ENCODE measurements at regions not wholly inside any gene's neighbourhood (a gene's known extent, or its start where the extent isn't known, plus 50 kb on each side); places are given as distances from the start of the nearest gene placed in this dataset.

DNA sequence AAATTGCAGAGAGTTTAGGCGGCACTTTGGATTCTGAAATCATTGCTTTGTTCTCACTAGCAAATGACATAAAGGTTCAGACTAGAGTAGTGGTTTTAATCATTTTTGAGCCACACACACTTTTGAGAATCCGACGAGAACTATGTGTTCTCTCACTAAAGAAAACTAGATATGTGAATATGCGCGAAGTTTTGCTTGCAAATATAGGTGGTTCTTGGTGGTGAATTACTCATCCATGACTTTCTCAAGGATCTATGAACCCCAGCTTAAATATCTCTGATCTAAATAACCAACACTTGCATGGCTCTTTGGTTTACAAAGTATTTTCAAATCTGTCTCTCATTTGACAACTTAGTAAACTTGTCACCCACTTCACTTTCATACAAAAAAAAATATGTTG, 54.8 kb downstream of the NOG start:
- no peak for FAIRE-seq

DNA sequence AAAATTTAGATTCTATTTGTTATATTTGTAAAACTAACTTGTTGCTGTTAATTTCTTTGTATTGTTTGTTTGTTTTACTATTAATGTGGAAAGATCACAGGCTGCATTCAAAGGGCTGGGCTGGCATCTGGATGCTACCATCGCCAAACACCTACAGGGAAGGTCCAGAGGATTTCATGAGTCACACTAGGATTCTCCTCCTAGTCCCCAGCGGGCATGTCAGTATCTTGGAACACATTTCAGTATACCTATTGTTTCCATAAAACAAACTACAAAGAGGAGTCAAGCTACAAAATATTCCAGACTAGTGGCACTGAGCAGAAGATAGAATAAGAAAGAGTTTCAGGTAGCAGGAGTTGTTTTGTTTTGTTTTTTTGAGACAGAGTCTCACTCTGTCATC, 55.3 kb downstream of the NOG start:
- FAIRE-seq, result no peak

DNA sequence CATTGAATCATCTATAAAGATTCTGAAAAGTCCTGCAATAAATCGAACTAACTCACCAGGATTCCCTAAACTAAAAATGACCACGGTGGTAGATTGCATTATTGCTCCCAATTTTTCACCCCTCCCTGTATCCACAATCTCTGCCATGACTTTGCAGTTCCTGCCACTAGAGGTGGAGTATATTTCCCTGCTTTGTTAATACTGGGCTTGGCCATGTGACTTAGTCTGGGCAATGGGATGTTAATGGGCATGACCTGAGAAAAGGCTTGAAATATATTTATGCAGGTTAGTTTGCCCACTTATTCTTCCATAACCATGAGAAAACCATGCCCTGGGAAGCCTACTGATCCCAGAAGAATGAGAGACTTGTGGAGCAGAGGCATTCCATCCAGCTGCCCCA, 59.1 kb downstream of the NOG start:
- FAIRE-seq, result no peak

DNA sequence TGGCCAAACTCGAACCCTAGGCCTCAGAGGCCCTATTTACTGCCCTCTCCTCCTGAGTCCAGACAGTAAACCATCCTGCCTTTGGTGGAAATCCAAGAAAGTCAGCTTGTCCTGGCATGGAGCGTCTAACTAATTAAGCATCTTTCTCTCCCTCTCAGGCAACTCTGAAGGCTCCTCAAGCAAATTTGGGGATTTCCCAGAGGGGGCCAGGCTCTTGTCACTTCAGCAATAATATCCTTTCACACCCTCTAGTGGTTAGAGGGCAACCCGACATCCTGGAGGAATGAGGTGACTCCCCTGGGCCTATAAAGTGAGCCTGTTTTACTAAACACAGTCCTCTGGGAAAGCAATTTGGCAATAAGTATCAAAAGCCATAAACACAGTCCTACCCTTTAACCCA, 60.4 kb downstream of the NOG start:
- no peak for FAIRE-seq

DNA sequence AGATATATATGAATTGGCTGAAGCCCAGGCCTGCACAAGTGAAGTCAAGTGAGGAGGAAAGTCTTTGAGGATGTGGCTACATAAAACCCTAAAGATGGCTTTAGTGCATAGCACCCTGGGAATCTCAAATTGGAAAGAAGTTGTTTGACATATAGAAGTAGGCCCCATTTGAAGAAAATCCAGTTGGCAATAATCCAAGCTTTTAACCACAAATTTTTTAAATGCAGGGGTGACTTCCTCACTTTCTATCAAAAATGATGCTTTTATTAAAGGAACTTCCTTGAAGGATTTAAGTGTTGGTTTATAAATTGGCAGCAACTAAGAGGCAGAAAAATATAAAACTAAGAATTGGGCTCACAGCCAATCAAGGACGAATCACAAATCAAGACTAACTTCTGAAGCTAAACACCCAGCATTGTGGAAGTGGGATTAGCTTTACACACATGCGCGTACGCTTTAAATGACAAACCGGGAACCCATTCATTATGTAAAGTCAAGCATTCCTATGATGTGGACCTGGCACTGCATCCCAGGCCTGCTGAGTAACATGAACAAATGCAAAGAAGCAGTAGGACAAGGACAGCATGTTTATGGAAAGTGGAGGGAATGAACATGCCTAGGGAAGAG, 63.3 kb downstream of the NOG start:
- no peak for FAIRE-seq

DNA sequence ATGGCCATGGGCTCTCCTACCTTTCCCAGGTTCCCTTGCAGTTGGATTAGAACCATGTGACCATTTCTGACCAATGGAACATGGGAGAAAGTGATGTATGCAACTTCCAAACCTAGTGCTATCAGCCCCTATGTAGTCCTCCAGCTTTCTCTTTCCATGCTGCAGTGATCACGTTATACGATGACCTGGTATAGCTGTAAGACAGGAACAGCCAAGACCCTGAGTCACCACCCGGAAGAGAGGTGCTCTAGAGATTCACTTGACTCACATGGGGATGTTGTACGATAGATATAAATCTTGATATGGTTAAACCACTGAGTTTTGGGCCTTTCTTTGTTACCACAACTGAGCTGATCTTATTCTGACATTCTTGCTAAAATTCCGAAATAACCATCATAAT, 65.1 kb downstream of the NOG start:
- FAIRE-seq, result no peak

DNA sequence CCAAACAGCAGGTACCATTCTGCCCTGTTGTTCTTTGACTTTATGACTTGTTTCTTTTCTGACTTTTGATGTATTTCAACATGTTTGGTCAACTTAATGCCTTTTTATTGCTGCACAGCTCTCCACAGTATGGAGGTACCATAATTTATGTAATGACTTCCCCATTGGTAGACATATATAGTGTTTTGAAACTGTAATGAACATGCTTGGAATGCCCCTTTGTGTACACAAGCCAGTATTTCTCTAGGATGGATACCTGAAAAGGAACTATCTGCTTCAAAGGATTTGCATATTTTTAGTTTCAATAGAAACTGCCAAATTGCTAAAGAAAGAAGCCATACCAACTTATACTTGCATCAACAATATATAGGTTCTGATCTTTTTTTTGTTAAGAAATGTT, 66.1 kb downstream of the NOG start:
- FAIRE-seq, result no peak

DNA sequence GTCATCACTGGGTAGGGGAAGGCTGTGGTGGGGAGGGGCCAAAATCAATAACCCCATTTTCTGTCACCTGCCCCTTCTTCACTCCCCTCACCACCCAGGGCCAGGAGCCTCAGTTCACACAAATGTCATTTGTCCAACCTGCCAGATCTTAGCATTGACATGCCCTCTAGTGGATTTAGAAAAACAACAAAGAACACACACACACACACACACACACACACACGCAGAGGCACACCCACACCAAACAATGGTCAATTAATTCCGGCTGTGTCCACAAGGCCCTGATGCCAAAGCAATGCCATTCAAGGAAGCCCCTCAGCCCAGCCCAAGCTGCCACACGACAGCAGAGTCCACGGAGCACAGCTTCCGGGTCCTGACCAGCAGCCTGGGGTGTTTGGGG, 68.4 kb downstream of the NOG start:
- FAIRE-seq, result no peak

DNA sequence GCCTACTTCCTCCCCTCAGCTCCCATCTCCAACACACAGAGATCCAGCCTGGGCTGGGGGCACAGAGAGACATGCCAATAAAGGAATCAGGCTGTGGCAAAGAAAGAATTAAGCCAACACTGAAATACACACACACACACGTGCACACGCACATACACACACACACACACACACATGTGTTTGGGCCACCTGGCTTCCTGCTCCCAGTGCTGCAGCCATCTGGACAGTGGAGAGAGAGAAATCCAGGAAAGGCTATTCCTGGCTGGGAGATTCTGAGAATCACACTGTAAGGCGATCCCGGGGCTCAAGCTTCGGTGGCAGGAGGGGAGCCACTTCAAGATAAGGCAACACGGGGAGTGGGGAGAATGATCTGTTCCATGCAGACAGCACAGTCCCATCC, 72.4 kb downstream of the NOG start:
- FAIRE-seq, result no peak

DNA sequence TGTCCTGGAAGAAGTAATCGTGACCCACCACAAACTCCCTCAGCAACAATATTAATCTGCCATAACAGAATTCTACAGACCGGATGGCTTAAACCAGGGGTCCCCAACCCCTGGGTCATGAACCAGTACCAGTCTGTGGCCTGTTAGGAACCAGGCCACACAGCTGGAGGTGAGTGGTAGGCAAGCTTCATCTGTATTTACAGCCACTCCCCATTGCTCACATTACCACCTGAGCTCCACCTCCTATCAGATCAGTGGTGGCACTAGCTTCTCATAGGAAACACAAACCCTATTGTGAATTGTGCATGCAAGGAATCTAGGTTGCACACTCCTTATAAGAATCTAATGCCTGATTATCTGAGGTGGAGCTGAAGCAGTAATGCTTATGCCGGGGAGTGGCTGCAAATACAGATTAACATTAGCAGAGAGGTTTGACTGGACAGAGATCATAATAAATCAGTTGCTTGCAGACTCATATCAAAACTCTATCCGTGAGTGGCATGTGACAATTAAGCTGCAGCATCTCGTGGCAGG, 74.5 kb downstream of the NOG start:
- no peak for FAIRE-seq

DNA sequence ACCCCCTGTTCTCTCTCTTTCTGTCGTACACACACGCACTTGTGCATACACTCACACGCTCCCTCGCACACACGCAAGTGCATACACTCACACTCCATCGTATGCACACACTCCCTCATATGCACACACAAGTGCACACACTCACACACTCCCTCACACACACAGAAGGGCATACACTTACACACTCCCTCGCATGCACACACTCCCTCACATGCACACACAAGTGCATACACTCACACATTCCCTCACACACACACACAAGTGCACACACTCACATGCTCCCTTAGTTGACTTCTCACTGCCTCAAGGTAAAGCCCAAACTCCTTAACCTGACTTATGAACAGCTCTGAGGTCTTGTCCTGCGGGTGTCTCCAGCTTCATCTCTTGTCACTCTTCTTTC, 78.7 kb downstream of the NOG start:
- no peak for FAIRE-seq

DNA sequence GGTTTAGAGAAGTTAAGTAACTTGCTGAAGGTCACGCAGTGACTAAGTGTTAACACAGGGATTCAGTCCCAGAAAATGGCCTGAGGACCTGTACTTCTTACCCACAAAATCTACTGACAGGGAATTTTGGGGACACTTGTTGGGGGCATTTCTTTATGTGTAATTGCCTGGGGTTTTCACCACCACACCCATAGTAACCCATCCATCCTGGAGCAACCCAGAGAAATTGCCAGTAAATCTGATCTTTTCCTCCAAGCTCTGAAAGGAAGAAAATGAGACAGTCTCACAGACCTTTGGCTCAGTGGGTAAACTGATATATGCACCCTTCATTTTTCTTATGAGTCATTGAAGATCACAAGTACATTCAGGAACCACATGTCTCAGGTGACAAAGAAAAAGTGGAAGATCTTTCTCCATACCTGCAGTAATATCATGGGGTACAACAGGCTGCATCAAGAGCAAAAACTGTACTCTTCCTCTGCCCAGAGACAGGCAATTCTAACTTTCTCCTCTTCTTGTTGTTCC, 81.0 kb downstream of the NOG start:
- FAIRE-seq, result no peak

DNA sequence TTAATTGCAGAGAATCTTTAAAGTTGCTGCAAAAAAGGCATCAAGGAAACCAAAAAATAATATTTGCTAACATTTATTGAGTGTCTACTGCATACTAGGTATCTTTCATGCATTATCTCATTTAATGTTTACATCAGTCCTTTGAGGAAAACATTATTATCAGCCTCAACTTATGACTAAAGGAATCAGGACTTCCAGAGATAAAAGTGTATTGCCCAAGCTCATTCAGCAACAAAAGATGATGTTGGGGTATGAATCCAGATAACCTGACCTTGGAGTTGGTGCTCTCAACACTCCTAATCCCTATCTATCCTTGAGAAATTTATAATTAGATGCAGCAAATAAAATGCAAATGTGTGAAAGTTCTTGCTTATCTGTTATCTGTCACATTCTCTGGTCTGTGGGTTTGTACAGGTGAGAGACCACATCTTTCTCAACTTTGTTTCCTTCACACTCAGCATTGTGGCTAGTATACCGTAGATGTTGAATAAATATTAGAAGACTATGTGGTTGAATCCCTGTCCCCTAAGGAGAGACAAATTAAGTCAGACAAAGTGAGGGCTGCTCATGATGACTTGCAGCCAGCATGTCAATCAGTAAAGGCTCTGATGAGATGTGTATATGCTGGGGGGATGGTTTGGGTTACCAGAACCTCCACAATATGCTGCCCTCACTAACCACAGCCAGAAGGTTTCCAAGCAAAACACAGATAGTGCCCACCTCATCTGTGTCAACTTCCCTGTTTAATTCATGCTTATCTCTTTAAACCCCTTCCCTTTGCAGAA, 82.6 kb downstream of the NOG start:
- FAIRE-seq, result no peak

DNA sequence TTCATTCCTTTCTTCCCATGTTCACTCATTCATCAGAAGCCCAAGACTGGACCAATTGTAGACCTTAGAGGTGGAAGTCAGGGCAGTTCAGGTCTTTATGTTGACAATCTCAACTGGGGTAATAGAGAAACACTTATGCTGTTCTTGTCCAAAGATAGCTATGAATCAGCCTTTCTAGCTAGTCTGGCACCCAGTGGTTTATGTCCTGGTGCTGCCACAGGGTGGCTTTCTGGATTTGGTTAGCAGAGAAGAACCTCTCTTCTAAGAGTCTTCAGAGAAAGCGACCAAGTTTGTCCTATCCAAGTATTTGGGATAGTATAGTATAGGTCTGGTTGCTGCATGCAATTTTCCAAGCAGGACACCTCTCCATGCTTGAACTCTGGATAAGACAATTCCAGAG, 83.3 kb downstream of the NOG start:
- no peak for FAIRE-seq

DNA sequence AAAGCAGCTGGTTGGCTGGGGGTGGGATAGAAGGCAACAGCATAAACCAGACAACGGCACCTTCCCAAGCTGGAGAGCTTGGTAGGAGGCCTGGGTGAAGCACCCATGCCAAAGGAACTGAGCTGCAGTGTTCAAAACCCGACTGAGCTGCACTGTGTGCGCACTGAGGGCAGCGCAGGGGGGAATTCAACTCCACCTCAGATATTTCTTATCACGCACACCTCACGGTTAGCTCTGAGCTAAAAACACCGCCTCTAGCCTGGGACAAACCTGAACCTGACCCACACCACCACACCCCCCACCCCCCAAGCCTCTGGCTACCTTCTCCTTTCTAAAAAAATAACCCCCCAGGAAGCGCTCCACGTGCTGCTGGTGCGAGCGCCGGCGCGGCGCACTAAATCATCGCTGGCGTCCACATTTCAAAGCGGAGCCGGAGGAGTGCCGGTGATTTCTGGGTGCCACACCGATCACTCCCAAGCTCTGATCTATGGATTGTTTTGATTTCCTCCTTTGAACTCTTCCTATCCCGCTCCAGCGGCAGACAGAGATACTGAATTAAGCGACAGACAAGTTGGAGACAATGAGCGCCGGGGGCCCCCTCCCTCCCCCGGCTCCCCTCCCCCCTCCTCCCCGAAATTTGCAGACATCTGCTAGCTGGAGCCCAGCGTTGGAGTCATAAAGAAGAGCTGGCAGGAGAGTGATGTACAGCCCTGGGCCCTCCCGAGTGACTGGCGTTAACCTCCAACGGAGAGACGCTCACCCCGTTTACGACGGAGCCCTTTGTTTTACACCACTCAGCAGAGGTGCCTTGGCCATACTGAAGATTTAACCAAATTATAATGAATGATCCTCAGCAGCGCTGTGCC, 85.0 kb downstream of the NOG start:
- FAIRE-seq, result no peak

DNA sequence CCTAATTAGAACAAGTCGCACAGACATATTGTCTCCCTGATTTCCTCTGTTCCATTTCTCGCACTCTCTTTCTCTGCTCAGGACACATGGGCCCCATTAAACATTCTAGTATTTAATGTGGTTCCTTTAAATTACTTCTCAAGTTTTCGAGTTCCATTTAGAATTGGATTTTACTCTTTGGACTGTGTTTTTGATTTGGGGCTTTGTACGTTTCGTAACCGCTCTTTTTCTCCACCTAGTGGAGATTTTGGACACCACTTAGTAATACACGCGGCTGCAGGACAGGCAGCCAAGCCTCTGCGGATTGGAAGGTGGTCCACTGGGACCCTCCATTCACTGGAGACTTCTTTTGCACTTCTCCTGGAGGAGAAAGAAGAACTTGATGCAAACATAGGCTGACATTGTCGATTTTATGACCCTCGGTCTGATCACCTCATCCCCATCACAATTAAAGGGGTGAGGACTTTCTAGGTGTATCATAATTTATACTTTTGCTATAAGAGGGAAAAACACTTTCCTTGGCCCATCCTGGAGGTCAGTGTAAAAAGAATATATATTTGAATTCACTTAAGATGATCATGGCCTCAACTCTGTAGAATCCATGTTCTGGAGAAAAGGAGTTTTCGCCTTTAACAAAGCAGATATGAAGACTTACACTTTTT, 85.7 kb downstream of the NOG start:
- FAIRE-seq, result no peak

DNA sequence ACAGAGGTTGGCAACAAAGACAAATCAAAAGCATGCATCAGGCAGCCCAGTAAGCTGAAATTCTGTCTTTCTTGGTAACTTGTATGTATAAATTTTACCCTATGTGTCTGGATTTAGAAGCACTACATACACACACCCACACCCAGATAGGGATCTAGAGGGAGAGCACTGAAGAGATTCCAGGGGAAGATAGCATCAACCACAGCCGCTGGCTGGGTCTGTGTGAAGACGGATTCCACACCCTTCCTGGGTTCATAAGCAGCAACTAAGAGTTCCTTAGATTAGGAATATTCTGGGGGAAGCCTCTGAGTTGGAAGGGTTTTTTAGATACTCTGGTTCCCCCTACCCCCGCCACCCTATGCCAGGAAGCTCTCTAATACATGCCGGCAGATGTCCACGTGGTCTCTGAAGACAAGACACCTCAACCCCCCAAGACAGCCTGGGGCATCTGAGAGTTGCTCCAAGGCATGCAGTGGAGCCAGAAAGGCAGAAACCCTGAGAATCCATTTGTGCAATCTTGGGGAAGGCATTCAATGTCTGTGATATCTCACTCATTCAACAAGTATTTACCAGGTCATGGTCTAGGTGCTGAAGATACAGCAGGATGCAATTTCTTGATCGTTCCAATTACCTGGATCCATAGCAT, 86.4 kb downstream of the NOG start:
- no peak for FAIRE-seq

DNA sequence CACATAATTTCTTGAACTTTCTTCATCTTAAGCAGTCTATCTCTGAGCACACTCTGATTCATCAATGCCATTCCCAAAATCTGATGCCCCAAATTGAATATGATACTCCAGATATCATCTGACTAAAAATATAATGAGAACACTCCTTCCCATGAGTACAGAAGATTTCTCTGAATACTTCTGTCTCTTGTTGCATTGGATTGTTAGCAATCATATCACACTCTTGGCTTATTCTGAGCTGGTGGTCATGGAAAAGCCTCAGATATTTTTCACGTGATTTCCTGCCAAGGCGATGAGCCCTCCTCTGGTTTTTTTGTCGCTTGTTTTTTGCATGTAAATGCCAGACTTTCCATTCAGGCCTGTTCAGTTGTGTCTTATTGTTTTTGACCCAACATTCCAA, 87.2 kb downstream of the NOG start:
- no peak for FAIRE-seq

DNA sequence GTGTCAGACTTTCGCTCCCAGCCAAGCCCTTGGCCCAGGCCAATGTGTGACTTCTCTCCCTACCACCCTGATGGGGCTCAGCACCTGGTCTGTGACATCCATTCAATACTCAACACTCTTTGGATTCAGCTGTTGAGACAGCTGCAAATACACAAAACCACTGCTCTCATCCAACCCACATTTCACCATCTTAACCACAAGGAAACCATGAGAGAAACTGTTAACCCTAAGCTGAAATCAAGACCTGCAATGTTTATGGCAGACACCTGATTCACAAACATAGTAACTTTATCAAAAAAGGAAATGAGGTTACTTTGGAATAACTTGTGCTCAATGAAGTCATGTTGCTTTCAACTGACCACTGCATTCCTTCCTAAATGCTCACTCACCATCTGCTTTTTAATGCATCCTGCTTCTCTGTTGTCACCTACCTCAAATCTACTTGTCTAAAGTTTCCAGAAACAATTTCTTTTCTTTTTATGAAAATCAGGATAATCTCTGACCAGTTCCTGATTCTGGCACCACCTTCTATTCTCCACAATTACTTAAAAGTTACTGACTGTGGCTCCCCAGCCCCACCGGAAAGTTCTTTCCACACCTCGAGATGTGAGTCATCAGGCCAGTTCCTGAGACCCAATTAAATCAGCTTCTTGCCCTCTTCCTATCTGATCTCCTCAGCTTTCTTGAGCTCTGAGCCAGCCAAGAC, 88.2 kb downstream of the NOG start:
- no peak for FAIRE-seq

DNA sequence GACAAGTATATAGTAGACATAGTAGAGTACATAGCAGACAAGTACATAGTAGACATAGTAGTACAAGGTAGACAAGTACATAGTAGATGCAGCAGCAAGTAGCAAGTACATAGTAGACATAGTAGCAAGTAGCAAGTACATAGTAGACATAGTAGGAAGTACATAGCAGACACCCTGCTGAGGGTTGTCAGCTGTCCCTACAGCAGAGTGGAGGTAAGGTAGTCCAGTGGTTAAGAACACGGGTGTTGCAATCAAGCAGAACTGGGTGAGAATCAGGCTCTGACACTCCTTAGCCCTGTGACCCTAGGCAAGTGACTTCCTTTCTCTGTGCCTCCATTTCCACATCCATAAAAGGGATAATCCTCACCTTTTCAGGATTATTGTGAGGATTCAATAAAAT, 94.7 kb downstream of the NOG start:
- no peak for FAIRE-seq

DNA sequence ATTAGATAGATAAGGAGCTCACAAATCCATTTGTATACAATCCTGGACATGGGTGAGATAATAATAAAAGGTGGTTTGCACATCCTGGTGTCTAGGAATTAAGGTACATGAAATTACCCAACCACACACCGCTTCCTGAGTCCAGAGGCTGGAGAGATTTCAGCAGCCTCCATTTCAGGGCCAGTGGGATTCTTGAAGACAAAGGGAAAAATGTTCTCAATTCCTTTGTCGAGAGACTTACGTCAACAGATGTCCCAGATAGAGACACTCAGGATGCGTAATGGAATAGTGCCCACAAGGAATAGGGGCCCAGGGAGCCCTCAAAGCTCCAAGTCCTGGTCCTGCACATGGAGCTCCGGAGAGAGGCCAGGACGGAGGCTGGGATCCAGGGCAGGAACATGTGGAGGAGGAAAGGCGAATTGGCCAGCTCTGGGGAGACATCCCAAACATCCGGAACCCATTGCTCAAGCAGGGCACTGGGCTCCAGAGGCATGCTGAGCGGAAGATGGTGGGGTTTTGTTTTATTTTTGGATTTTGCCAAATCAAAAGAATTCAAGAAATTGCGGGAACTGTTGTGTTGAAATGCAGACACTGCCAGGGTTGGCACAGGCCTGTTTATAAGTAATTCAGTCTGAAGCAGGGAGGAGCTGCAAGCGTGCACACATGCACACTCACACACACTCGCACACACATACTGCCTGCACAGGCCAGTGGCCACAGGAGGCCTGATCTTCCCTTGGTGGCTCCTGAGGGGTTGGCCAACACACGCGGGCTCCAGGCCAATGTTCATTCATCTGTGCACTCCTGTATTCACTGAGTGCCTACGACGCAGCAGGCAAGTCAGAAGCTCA, 97.2 kb downstream of the NOG start:
- FAIRE-seq, result no peak
